WTC11 (cell line): ENCODE measurements at regions not wholly inside any gene's neighbourhood (a gene's known extent, or its start where the extent isn't known, plus 50 kb on each side); places are given as distances from the start of the nearest gene placed in this dataset.

Source experiments
- JUN ChIP-seq: sonication (generic); formaldehyde crosslinking; IDR thresholded peaks from 2 replicates; pipeline ENCODE4 v1.8.0; 2023; ENCODE audit warnings: mild to moderate bottlenecking, missing genetic modification reagents
- NFE2L1 ChIP-seq: sonication (generic); formaldehyde crosslinking; IDR thresholded peaks from 2 replicates; pipeline ENCODE4 v1.8.1; 2023; ENCODE audit warnings: missing genetic modification reagents
- NR1H2 ChIP-seq: sonication (generic); formaldehyde crosslinking; IDR thresholded peaks from 2 replicates; pipeline ENCODE4 v1.9.0; 2021; ENCODE audit warnings: mild to moderate bottlenecking, moderate library complexity, missing genetic modification reagents
- TF ChIP-seq, protein P1 (sequence below): fragments of 200-600 bp; IDR thresholded peaks from 2 replicates; pipeline ENCODE4 v1.8.0; 2022; ENCODE audit warnings: antibody characterized with exemption

DNA sequence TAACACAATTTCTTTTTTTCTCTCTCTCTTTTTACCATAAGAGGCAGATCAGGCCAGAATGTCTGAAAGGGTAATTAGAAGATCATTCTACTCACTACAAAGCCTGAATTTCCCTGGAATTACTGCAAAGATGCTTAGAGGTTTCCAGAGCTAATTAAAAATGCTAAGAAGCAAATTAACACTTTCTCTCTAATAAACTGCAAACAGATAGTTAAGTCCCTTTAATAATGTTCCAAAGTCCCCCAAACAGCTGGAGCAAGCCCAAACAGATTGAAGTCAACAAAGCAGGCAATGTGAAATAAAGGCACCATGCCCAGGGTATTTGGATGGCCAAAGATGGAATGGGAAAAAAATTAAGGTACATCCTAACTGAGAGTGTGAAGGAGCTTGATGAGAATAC lies 208.8 kb upstream of the LRFN5 start:
- TF ChIP-seq, protein P1, sequence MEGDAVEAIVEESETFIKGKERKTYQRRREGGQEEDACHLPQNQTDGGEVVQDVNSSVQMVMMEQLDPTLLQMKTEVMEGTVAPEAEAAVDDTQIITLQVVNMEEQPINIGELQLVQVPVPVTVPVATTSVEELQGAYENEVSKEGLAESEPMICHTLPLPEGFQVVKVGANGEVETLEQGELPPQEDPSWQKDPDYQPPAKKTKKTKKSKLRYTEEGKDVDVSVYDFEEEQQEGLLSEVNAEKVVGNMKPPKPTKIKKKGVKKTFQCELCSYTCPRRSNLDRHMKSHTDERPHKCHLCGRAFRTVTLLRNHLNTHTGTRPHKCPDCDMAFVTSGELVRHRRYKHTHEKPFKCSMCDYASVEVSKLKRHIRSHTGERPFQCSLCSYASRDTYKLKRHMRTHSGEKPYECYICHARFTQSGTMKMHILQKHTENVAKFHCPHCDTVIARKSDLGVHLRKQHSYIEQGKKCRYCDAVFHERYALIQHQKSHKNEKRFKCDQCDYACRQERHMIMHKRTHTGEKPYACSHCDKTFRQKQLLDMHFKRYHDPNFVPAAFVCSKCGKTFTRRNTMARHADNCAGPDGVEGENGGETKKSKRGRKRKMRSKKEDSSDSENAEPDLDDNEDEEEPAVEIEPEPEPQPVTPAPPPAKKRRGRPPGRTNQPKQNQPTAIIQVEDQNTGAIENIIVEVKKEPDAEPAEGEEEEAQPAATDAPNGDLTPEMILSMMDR, result no peak
- TF ChIP-seq JUN (CRISPR knock-in tag), result no peak
- TF ChIP-seq NR1H2, result no peak
- no peak for TF ChIP-seq NFE2L1 (CRISPR knock-in tag)
